Mononuclear cell (primary cell): ENCODE measurements at regions not wholly inside any gene's neighbourhood (a gene's known extent, or its start where the extent isn't known, plus 50 kb on each side); places are given as distances from the start of the nearest gene placed in this dataset.
"Not testable (repeated sequence)": the region's sequence is repeated elsewhere in the genome, so short reads cannot be mapped to it uniquely, and the experiment has no call there.

Experiments
- H3K27me3 ChIP-seq: 2 replicates; pipeline ENCODE4 v1.6.0; 2011; ENCODE audit warnings: low read length, control low read depth; ENCODE audit not compliant: insufficient read depth
- H3K4me1 ChIP-seq: 2 replicates; pipeline ENCODE4 v1.5.1; 2011; ENCODE audit warnings: mild to moderate bottlenecking, low read length, control low read depth; ENCODE audit not compliant: insufficient read depth
- H3K4me3 ChIP-seq: 2 replicates; pipeline ENCODE4 v1.5.1; 2011; ENCODE audit warnings: mild to moderate bottlenecking, low read length, moderate library complexity
- H3K9me3 ChIP-seq: 2 replicates; pipeline ENCODE4 v1.5.1; 2011; ENCODE audit warnings: low read depth, mild to moderate bottlenecking, control low read depth, low read length

GRCh38 chr20:41748756-41749582, 130.8 kb upstream of the CHD6 start:
- no peak overlapping the region for H3K4me3 ChIP-seq
- H3K4me1 ChIP-seq = no peaks in the 10 kb centered on the region
- no peaks in the 10 kb centered on the region for H3K9me3 ChIP-seq
- H3K27me3 ChIP-seq = peaks cover 2% of the 10 kb centered on the region

GRCh38 chr20:41748051-41748450, 129.9 kb upstream of the CHD6 start:
- Histone ChIP-seq H3K27me3 (peaks cover 2% of the 10 kb centered on the region), H3K4me1 (no peaks in the 10 kb centered on the region), H3K9me3 (no peaks in the 10 kb centered on the region), H3K4me3 (no peak overlapping the region)

GRCh38 chr20:41747226-41747625, 129.0 kb upstream of the CHD6 start:
- no peaks in the 10 kb centered on the region for H3K4me1 ChIP-seq
- H3K27me3 ChIP-seq = peaks cover 2% of the 10 kb centered on the region
- H3K4me3 ChIP-seq = no peak overlapping the region
- no peaks in the 10 kb centered on the region for H3K9me3 ChIP-seq

GRCh38 chr20:41746635-41747034, 128.5 kb upstream of the CHD6 start:
- no peaks in the 10 kb centered on the region for H3K9me3 ChIP-seq
- no peaks in the 10 kb centered on the region for H3K4me1 ChIP-seq
- H3K27me3 ChIP-seq = peaks cover 2% of the 10 kb centered on the region
- H3K4me3 ChIP-seq = no peak overlapping the region

GRCh38 chr20:41738604-41739206, 120.5 kb upstream of the CHD6 start:
- Histone ChIP-seq H3K4me1 (no peaks in the 10 kb centered on the region), H3K4me3 (no peak overlapping the region), H3K9me3 (no peaks in the 10 kb centered on the region), H3K27me3 (no peaks in the 10 kb centered on the region)

- Histone ChIP-seq H3K4me1 (no peaks in the 10 kb centered on the region), H3K4me3 (no peak overlapping the region), H3K9me3 (no peaks in the 10 kb centered on the region), H3K27me3 (no peaks in the 10 kb centered on the region)
Measured at GRCh38 chr20:41735949-41736348, 117.8 kb upstream of the CHD6 start.

GRCh38 chr20:41734506-41734945, 116.3 kb upstream of the CHD6 start:
- no peak overlapping the region for H3K4me3 ChIP-seq
- H3K9me3 ChIP-seq = no peaks in the 10 kb centered on the region
- H3K27me3 ChIP-seq = no peaks in the 10 kb centered on the region
- no peaks in the 10 kb centered on the region for H3K4me1 ChIP-seq

GRCh38 chr20:41733151-41733550, 115.0 kb upstream of the CHD6 start:
- no peaks in the 10 kb centered on the region for H3K4me1 ChIP-seq
- H3K4me3 ChIP-seq = no peak overlapping the region
- H3K9me3 ChIP-seq = no peaks in the 10 kb centered on the region
- H3K27me3 ChIP-seq = no peaks in the 10 kb centered on the region

GRCh38 chr20:41731198-41731597, 113.0 kb upstream of the CHD6 start:
- not testable (repeated sequence) for H3K9me3 ChIP-seq, H3K4me3 ChIP-seq, H3K27me3 ChIP-seq, H3K4me1 ChIP-seq

- not testable (repeated sequence) for H3K4me1 ChIP-seq, H3K9me3 ChIP-seq, H3K27me3 ChIP-seq, H3K4me3 ChIP-seq
Measured at GRCh38 chr20:41727681-41728080, 109.5 kb upstream of the CHD6 start.

GRCh38 chr20:41726727-41727126, 108.5 kb upstream of the CHD6 start:
- Histone ChIP-seq H3K9me3 (no peaks in the 10 kb centered on the region), H3K27me3 (no peaks in the 10 kb centered on the region), H3K4me3 (no peak overlapping the region), H3K4me1 (no peaks in the 10 kb centered on the region)

- Histone ChIP-seq H3K4me3 (no peak overlapping the region), H3K27me3 (no peaks in the 10 kb centered on the region), H3K4me1 (no peaks in the 10 kb centered on the region), H3K9me3 (no peaks in the 10 kb centered on the region)
Measured at GRCh38 chr20:41719151-41719550, 101.0 kb upstream of the CHD6 start.

- no peaks in the 10 kb centered on the region for H3K27me3 ChIP-seq
Measured at GRCh38 chr20:41717483-41717882, 99.3 kb upstream of the CHD6 start.

GRCh38 chr20:41716911-41717310, 98.7 kb upstream of the CHD6 start:
- Histone ChIP-seq H3K9me3 (no peaks in the 10 kb centered on the region), H3K27me3 (no peaks in the 10 kb centered on the region), H3K4me3 (no peak overlapping the region), H3K4me1 (no peaks in the 10 kb centered on the region)

More at GRCh38 chr20:41717483-41717882, 99.3 kb upstream of the CHD6 start:
- no peaks in the 10 kb centered on the region for H3K9me3 ChIP-seq
- no peaks in the 10 kb centered on the region for H3K4me1 ChIP-seq
- H3K4me3 ChIP-seq = no peak overlapping the region

- Histone ChIP-seq H3K27me3 (no peaks in the 10 kb centered on the region), H3K4me3 (no peak overlapping the region), H3K9me3 (no peaks in the 10 kb centered on the region), H3K4me1 (no peaks in the 10 kb centered on the region)
Measured at GRCh38 chr20:41716436-41716835, 98.3 kb upstream of the CHD6 start.

GRCh38 chr20:41715526-41715925, 97.3 kb upstream of the CHD6 start:
- Histone ChIP-seq H3K27me3 (no peaks in the 10 kb centered on the region), H3K9me3 (no peaks in the 10 kb centered on the region), H3K4me3 (no peak overlapping the region), H3K4me1 (no peaks in the 10 kb centered on the region)
